Vagina (tissue), 2 donors: ENCODE measurements at regions not wholly inside any gene's neighbourhood (a gene's known extent, or its start where the extent isn't known, plus 50 kb on each side); places are given as distances from the start of the nearest gene placed in this dataset.
"Not testable (repeated sequence)": the region's sequence is repeated elsewhere in the genome, so short reads cannot be mapped to it uniquely, and the experiment has no call there.

ENCODE experiments used
- DNase-seq, 2 donors: peaks; one replicate each; pipeline ENCODE4 v3.0.0-alpha.2; 2017; ENCODE audit errors: extremely low spot score in 2 of 2
- H3K27ac ChIP-seq: fragments of 200-600 bp; sonication (generic); one replicate; pipeline ENCODE4 v1.5.1; 2019
- H3K27me3 ChIP-seq: fragments of 200-600 bp; sonication (generic); one replicate; pipeline ENCODE4 v1.5.1; 2019
- H3K36me3 ChIP-seq, 2 donors: fragments of 200-600 bp; sonication (generic); one replicate each; pipeline ENCODE4 v1.5.1; 2017 to 2019
- H3K4me1 ChIP-seq: fragments of 200-600 bp; sonication (generic); one replicate; pipeline ENCODE4 v1.5.1; 2019
- H3K4me3 ChIP-seq, 2 donors: fragments of 200-600 bp; sonication (generic); 1 replicate in 1 of 2; 2 replicates in 1 of 2; pipeline ENCODE4 v1.5.1; 2016 to 2019
- H3K9me3 ChIP-seq: fragments of 200-600 bp; sonication (generic); one replicate; pipeline ENCODE4 v1.5.1; 2019
- CTCF ChIP-seq, 3 experiments: fragments of 450-650 bp in 2 of 3; fragments of 200-600 bp in 1 of 3; sonication (generic) in 1 of 3; IDR thresholded peaks; one replicate each; pipeline ENCODE4 v1.5.1; 2017 to 2019; ENCODE audit warnings: antibody characterized with exemption in 3 of 3, mild to moderate bottlenecking in 2 of 3, moderate library complexity in 2 of 3
- POLR2A ChIP-seq, 2 donors: fragments of 450-650 bp; IDR thresholded peaks; one replicate each; pipeline ENCODE4 v1.6.1; 2017; ENCODE audit warnings: antibody characterized with exemption in 2 of 2, mild to moderate bottlenecking in 2 of 2, moderate library complexity in 2 of 2
- POLR2AphosphoS5 ChIP-seq, 2 donors: sonication (generic); formaldehyde crosslinking; IDR thresholded peaks; one replicate each; pipeline ENCODE4 v1.9.0; 2017; ENCODE audit warnings: antibody characterized with exemption in 2 of 2, mild to moderate bottlenecking in 2 of 2, low read depth in 1 of 2; ENCODE audit not compliant: insufficient read depth in 1 of 2
- intact Hi-C: fragments of 100-400 bp; cut with DNase I; formaldehyde crosslinking; loops from one replicate; pipeline ENCODE4 v1.15.1; 2023

- Histone ChIP-seq H3K4me1 (no peaks in the 10 kb centered on the region), H3K4me3 (no peak overlapping the region), H3K27ac (no peak overlapping the region), H3K27me3 (no peaks in the 10 kb centered on the region), H3K9me3 (no peaks in the 10 kb centered on the region), H3K36me3 (no peaks in the 10 kb centered on the region)
- TF ChIP-seq CTCF (IDR thresholded peaks at IDR 0.05) (no peak), POLR2A (IDR thresholded peaks at IDR 0.05) (no peak), POLR2AphosphoS5 (IDR thresholded peaks at IDR 0.05; ENCODE audit: insufficient read depth in 1 of 2, low read depth in 1 of 2) (no peak)
- no peak for DNase-seq
- intact Hi-C loops, result no loop called here
These were observed 118.8 kb upstream of the AFDN start for GRCh38 chr6:167707686-167708500.

- TF ChIP-seq POLR2AphosphoS5 (IDR thresholded peaks at IDR 0.05; ENCODE audit: insufficient read depth in 1 of 2, low read depth in 1 of 2) (no peak), POLR2A (IDR thresholded peaks at IDR 0.05) (no peak), CTCF (IDR thresholded peaks at IDR 0.05) (no peak)
- H3K4me3 ChIP-seq, result no peak overlapping the region
- intact Hi-C loops, result no loop called here
- H3K36me3 ChIP-seq, result no peaks in the 10 kb centered on the region
- no peak for DNase-seq
- H3K9me3 ChIP-seq, result no peaks in the 10 kb centered on the region
- H3K4me1 ChIP-seq, result no peaks in the 10 kb centered on the region
- H3K27me3 ChIP-seq, result no peaks in the 10 kb centered on the region
- no peak overlapping the region for H3K27ac ChIP-seq
These were observed 118.1 kb upstream of the AFDN start for GRCh38 chr6:167708501-167709094.

- no peak for DNase-seq
- Histone ChIP-seq H3K27me3 (no peaks in the 10 kb centered on the region), H3K9me3 (no peaks in the 10 kb centered on the region), H3K4me3 (no peak overlapping the region), H3K4me1 (no peaks in the 10 kb centered on the region), H3K27ac (no peak overlapping the region), H3K36me3 (no peaks in the 10 kb centered on the region)
- intact Hi-C loops, result no loop called here
- no peak for TF ChIP-seq POLR2AphosphoS5 (IDR thresholded peaks at IDR 0.05; ENCODE audit: insufficient read depth in 1 of 2, low read depth in 1 of 2)
- no peak for TF ChIP-seq POLR2A (IDR thresholded peaks at IDR 0.05)
- no peak for TF ChIP-seq CTCF (IDR thresholded peaks at IDR 0.05)
These were observed 117.5 kb upstream of the AFDN start for GRCh38 chr6:167709196-167709595.

GRCh38 chr6:167709776-167710336 is 116.9 kb upstream of the AFDN start:
- H3K9me3 ChIP-seq, DNase-seq, H3K27me3 ChIP-seq, H3K4me3 ChIP-seq, intact Hi-C loops, H3K27ac ChIP-seq, H3K36me3 ChIP-seq, H3K4me1 ChIP-seq: not testable (repeated sequence)

- intact Hi-C loops, result no loop called here
- Histone ChIP-seq H3K27ac (no peak overlapping the region), H3K27me3 (no peaks in the 10 kb centered on the region), H3K36me3 (no peaks in the 10 kb centered on the region), H3K4me3 (no peak overlapping the region), H3K9me3 (no peaks in the 10 kb centered on the region), H3K4me1 (no peaks in the 10 kb centered on the region)
- no peak for DNase-seq
- no peak for TF ChIP-seq CTCF (IDR thresholded peaks at IDR 0.05)
- no peak for TF ChIP-seq POLR2AphosphoS5 (IDR thresholded peaks at IDR 0.05; ENCODE audit: insufficient read depth in 1 of 2, low read depth in 1 of 2)
- no peak for TF ChIP-seq POLR2A (IDR thresholded peaks at IDR 0.05)
These were observed 116.3 kb upstream of the AFDN start for GRCh38 chr6:167710363-167710920.
